GM10266 (cell line): ENCODE measurements at regions not wholly inside any gene's neighbourhood (a gene's known extent, or its start where the extent isn't known, plus 50 kb on each side); places are given as distances from the start of the nearest gene placed in this dataset.

Experiments used
- DNase-seq: peaks from one replicate; pipeline ENCODE4 v3.0.0; 2012; ENCODE audit errors: extremely low spot score
- TF ChIP-seq, protein P1 (sequence below): IDR thresholded peaks from 2 replicates; pipeline ENCODE4 v1.5.1; 2012; ENCODE audit warnings: mild to moderate bottlenecking, low read depth; ENCODE audit not compliant: control insufficient read depth, insufficient read depth; ENCODE audit errors: missing control alignments

DNA sequence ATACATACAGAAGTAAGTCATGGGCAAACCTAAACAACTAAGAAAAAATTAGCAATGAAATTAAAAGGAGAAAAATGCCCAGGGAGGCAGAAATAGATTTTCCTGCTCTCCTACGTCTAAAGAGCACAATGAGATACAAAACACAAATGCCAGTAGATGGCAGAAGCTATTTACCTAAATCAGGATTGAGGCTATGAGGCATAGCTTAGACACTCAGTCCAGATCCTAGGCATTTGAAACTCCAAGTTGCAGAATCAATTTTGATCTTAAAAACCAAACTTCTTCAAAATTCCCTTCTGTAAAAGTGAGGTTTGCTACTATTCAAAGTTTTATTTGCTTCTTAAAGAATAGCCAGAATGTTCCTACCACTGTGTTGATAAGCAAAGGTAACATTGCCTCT, 368.6 kb downstream of the DAD1 start:
- TF ChIP-seq, protein P1, sequence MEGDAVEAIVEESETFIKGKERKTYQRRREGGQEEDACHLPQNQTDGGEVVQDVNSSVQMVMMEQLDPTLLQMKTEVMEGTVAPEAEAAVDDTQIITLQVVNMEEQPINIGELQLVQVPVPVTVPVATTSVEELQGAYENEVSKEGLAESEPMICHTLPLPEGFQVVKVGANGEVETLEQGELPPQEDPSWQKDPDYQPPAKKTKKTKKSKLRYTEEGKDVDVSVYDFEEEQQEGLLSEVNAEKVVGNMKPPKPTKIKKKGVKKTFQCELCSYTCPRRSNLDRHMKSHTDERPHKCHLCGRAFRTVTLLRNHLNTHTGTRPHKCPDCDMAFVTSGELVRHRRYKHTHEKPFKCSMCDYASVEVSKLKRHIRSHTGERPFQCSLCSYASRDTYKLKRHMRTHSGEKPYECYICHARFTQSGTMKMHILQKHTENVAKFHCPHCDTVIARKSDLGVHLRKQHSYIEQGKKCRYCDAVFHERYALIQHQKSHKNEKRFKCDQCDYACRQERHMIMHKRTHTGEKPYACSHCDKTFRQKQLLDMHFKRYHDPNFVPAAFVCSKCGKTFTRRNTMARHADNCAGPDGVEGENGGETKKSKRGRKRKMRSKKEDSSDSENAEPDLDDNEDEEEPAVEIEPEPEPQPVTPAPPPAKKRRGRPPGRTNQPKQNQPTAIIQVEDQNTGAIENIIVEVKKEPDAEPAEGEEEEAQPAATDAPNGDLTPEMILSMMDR = no peak
- no peak for DNase-seq

DNA sequence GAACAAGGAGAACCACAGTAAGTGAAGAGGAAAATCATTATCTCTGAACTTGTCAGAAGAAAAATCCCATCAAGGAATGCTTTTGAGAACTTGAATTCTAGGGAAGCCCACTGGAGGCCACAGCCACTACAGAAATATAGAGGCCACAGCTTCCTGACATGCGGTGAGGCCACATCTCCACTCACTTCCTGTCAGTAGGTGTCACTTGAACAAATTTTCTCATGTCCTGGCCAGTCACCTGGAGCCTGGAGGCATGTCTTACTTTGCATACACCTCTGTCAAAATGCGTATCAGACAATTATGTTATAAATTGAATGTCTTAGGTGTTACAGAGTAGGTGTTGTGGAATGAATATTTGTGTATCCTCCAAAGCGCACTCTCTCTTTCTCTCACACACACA, 370.3 kb downstream of the DAD1 start:
- no peak for DNase-seq
- TF ChIP-seq, protein P1 = no peak

- TF ChIP-seq, protein P1 = no peak
- DNase-seq = no peak
Measured at GRCh38 chr14:22213120-22213519, 375.9 kb downstream of the DAD1 start.

- DNase-seq = no peak
- TF ChIP-seq, protein P1 = no peak
Measured at GRCh38 chr14:22210906-22211305, 378.1 kb downstream of the DAD1 start.

DNA sequence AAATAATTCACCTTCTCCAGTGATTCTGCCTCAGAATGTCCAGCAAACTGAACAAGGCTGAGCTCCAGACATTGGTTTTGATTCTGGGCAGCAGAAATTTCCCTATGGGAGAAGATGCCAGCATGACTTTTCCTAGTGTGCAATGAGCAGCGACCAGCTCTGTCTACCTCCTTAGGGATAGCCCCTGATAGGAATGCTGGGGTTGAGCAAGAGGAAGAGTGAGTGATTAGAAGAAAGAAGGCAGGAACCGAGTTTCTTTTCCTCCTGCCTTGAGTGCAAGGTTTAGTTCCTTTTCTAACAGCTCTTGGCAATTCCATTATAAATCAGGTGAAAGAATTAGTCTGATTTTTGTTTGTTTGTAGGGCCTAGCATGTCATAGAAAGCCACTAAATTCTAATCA, 379.0 kb downstream of the DAD1 start:
- no peak for DNase-seq
- TF ChIP-seq, protein P1 = no peak

DNA sequence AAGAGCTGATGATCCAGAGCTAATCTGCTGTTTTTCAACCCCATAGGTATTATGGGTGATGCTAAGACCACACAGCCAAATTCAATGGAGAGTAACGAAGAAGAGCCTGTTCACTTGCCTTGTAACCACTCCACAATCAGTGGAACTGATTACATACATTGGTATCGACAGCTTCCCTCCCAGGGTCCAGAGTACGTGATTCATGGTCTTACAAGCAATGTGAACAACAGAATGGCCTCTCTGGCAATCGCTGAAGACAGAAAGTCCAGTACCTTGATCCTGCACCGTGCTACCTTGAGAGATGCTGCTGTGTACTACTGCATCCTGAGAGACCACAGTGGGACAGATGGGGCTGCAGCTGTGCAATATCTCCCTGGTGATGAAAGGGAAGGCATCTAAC, 386.0 kb downstream of the DAD1 start:
- no peak for DNase-seq
- TF ChIP-seq, protein P1 = no peak

DNA sequence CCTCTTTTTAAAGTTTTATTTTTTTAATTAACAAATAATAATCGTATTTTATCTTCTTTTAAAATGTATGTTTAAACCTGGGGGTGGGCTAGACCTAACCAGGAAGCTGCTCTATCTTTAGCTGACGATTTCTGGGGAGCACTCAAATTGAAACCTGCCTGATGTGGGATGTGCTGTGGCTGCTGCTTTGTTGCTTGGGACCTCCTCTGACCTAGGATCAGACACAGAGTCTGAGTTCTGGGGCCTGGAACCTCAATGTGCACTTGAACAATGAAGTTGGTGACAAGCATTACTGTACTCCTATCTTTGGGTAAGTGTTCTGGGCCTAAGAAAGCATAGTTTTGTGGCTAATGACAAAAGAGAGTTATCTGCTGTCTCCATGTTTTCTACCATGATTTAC, 386.7 kb downstream of the DAD1 start:
- TF ChIP-seq, protein P1 = no peak

More for the DNA sequence above, 386.7 kb downstream of the DAD1 start:
- DNase-seq = no peak
